H1 (cell line): ENCODE measurements at regions not wholly inside any gene's neighbourhood (a gene's known extent, or its start where the extent isn't known, plus 50 kb on each side); places are given as distances from the start of the nearest gene placed in this dataset.
"Not testable (repeated sequence)": the region's sequence is repeated elsewhere in the genome, so short reads cannot be mapped to it uniquely, and the experiment has no call there.

Experiments used
- CTCF ChIA-PET: fragments of 300-600 bp; sonication (Branson Sonifier 250); formaldehyde crosslinking; loops from one replicate; lab custom pipeline; 2021; ENCODE audit not compliant: partially characterized antibody; lab: Charles Lee
- POLR2A ChIA-PET: fragments of 300-600 bp; sonication (Branson Sonifier 250); formaldehyde crosslinking; loops from one replicate; lab custom pipeline; 2021; ENCODE audit warnings: inconsistent platforms; ENCODE audit not compliant: partially characterized antibody; lab: Charles Lee
- DNase-seq, 2 experiments: peaks; one replicate each; pipeline versions ENCODE4 v3.0.0 to v3.0.0-alpha.2; 2010 to 2022; ENCODE audit warnings: low spot score in 2 of 2, low read depth in 1 of 2, mixed read lengths in 1 of 2
- FAIRE-seq: peaks from 2 replicates; lab custom pipeline; 2011; peaks lifted over from hg19 to GRCh38; lab: Jason Lieb, UNC
- H2AFZ ChIP-seq: 2 replicates; pipeline ENCODE4 v1.8.1; 2012; ENCODE audit warnings: low read length, inconsistent platforms
- H2AK5ac ChIP-seq: 2 replicates; pipeline ENCODE4 v1.6.1; 2013; ENCODE audit warnings: low read depth, low read length
- H2BK120ac ChIP-seq: replicated peaks from 2 replicates; pipeline ENCODE3; 2013; ENCODE audit warnings: low read depth, low read length, inconsistent platforms
- H2BK12ac ChIP-seq: 2 replicates; pipeline ENCODE4 v1.6.1; 2013; ENCODE audit warnings: low read depth, low read length
- H2BK15ac ChIP-seq: 2 replicates; pipeline ENCODE4 v1.6.1; 2013; ENCODE audit warnings: low read length
- H2BK20ac ChIP-seq: 2 replicates; pipeline ENCODE4 v1.6.1; 2013; ENCODE audit warnings: low read length
- H2BK5ac ChIP-seq: 2 replicates; pipeline ENCODE4 v1.6.1; 2013; ENCODE audit warnings: low read depth, low read length
- H3K14ac ChIP-seq: 2 replicates; pipeline ENCODE4 v1.6.1; 2013; ENCODE audit warnings: inconsistent platforms; ENCODE audit not compliant: insufficient read length
- H3K18ac ChIP-seq: 2 replicates; pipeline ENCODE4 v1.6.1; 2013; ENCODE audit warnings: low read length; ENCODE audit errors: extremely low read depth
- H3K23ac ChIP-seq: 2 replicates; pipeline ENCODE4 v1.6.1; 2013; ENCODE audit warnings: inconsistent platforms; ENCODE audit not compliant: insufficient read length
- H3K23me2 ChIP-seq: 2 replicates; pipeline ENCODE4 v1.6.1; 2013; ENCODE audit warnings: low read depth, low read length
- H3K27ac ChIP-seq: 2 replicates; pipeline ENCODE4 v1.6.1; 2011; ENCODE audit warnings: low read depth, low read length, inconsistent platforms
- H3K27me3 ChIP-seq, 4 experiments: replicated peaks in 1 of 4; 1 replicate in 1 of 4; 2 replicates in 3 of 4; pipeline versions ENCODE4 v1.6.1 to v1.8.1; 2011 to 2013; ENCODE audit warnings: low read length in 3 of 4, mild to moderate bottlenecking in 3 of 4, inconsistent platforms in 2 of 4, mixed read lengths in 2 of 4, moderate library complexity in 1 of 4; ENCODE audit not compliant: control insufficient read depth in 3 of 4, insufficient read depth in 3 of 4; ENCODE audit errors: extremely low read depth in 1 of 4
- H3K36me3 ChIP-seq, 4 experiments: 2 replicates each; pipeline versions ENCODE4 v1.6.1 to v1.8.1; 2011 to 2013; ENCODE audit warnings: mild to moderate bottlenecking in 4 of 4, low read length in 3 of 4, moderate library complexity in 2 of 4, control low read depth in 1 of 4, inconsistent platforms in 1 of 4; ENCODE audit not compliant: insufficient read depth in 4 of 4, control insufficient read depth in 2 of 4
- H3K4ac ChIP-seq: replicated peaks from 2 replicates; pipeline ENCODE3; 2013; ENCODE audit warnings: low read length, low read depth, mixed read lengths, inconsistent platforms; ENCODE audit not compliant: insufficient read length
- H3K4me1 ChIP-seq, 4 experiments: replicated peaks in 1 of 4; 1 replicate in 1 of 4; 2 replicates in 3 of 4; pipeline versions ENCODE4 v1.6.1 to v1.8.1; 2011 to 2013; ENCODE audit warnings: low read length in 3 of 4, inconsistent platforms in 2 of 4, mixed read lengths in 1 of 4; ENCODE audit not compliant: insufficient read depth in 4 of 4, control insufficient read depth in 3 of 4
- H3K4me2 ChIP-seq, 2 experiments: 2 replicates each; pipeline versions ENCODE4 v1.6.1 to v1.8.1; 2011 to 2013; ENCODE audit warnings: low read depth in 2 of 2, low read length in 2 of 2, control low read depth in 1 of 2, inconsistent platforms in 1 of 2, mild to moderate bottlenecking in 1 of 2; ENCODE audit not compliant: insufficient read depth in 1 of 2
- H3K4me3 ChIP-seq, 4 experiments: fragments of 200-600, 300-600 bp in 1 of 4; sonication (generic), shearing (Covaris generic), sonication (Bioruptor Twin) in 1 of 4; 2 replicates each; pipeline versions ENCODE4 v1.5.1 to v1.8.1; 2011 to 2016; ENCODE audit warnings: low read length in 4 of 4, low read depth in 3 of 4, control low read depth in 2 of 4, inconsistent platforms in 2 of 4, mild to moderate bottlenecking in 2 of 4, mixed read lengths in 1 of 4, moderate library complexity in 1 of 4; ENCODE audit not compliant: insufficient read depth in 2 of 4; ENCODE audit errors: extremely low read depth in 1 of 4
- H3K56ac ChIP-seq: replicated peaks from 2 replicates; pipeline ENCODE3; 2013; ENCODE audit warnings: low read depth, mild to moderate bottlenecking, mixed read lengths, low read length, inconsistent platforms; ENCODE audit not compliant: insufficient read length
- H3K79me1 ChIP-seq: 2 replicates; pipeline ENCODE4 v1.6.1; 2013; ENCODE audit warnings: low read depth, low read length, control low read depth
- H3K79me2 ChIP-seq, 2 experiments: 2 replicates each; pipeline versions ENCODE4 v1.6.1 to v1.8.1; 2012 to 2013; ENCODE audit warnings: low read length in 2 of 2, mild to moderate bottlenecking in 2 of 2, inconsistent platforms in 1 of 2; ENCODE audit not compliant: insufficient read depth in 2 of 2, control insufficient read depth in 1 of 2
- H3K9ac ChIP-seq, 4 experiments: replicated peaks in 1 of 4; 1 replicate in 1 of 4; 2 replicates in 3 of 4; pipeline versions ENCODE4 v1.6.1 to v1.8.1; 2011 to 2013; ENCODE audit warnings: low read depth in 3 of 4, low read length in 3 of 4, control low read depth in 2 of 4, mild to moderate bottlenecking in 2 of 4, moderate library complexity in 2 of 4, inconsistent platforms in 1 of 4; ENCODE audit errors: extremely low read depth in 1 of 4
- H3K9me3 ChIP-seq, 2 experiments: 2 replicates each; pipeline versions ENCODE4 v1.6.1 to v1.8.1; 2012 to 2013; ENCODE audit warnings: mild to moderate bottlenecking in 2 of 2, moderate library complexity in 2 of 2, control low read depth in 1 of 2, inconsistent platforms in 1 of 2, low read depth in 1 of 2, low read length in 1 of 2, mixed read lengths in 1 of 2; ENCODE audit not compliant: insufficient read depth in 2 of 2
- H4K20me1 ChIP-seq, 2 experiments: replicated peaks in 1 of 2; 2 replicates each; pipeline versions ENCODE3 to v1.8.1; 2011 to 2013; ENCODE audit warnings: inconsistent platforms in 2 of 2, low read length in 2 of 2, mild to moderate bottlenecking in 1 of 2; ENCODE audit not compliant: insufficient read depth in 2 of 2, control insufficient read depth in 1 of 2
- H4K5ac ChIP-seq: 2 replicates; pipeline ENCODE4 v1.6.1; 2013; ENCODE audit warnings: low read length, low read depth, mixed read lengths, inconsistent platforms; ENCODE audit not compliant: insufficient read length
- H4K8ac ChIP-seq: 2 replicates; pipeline ENCODE4 v1.8.0; 2013; ENCODE audit warnings: mild to moderate bottlenecking, moderate library complexity, low read length, inconsistent platforms; ENCODE audit not compliant: insufficient read depth; ENCODE audit errors: extremely low read depth
- H4K91ac ChIP-seq: replicated peaks from 2 replicates; pipeline ENCODE3; 2013; ENCODE audit warnings: low read length, mixed read lengths, inconsistent platforms; ENCODE audit not compliant: insufficient read length
- ATF2 ChIP-seq: IDR thresholded peaks from 2 replicates; pipeline ENCODE4 v1.6.1; 2012; ENCODE audit warnings: low read length, inconsistent platforms
- WGBS, 2 experiments: shearing (Covaris generic) in 1 of 2; methylation state at CpG; one replicate each; pipeline versions ENCODE4 v1.1.6 to v1.1.7; 2013 to 2015; ENCODE audit warnings: low lambda C conversion rate in 2 of 2, mixed read lengths in 2 of 2, inconsistent platforms in 1 of 2, low coverage in 1 of 2, missing lambda C conversion rate in 1 of 2; ENCODE audit not compliant: insufficient replicate concordance in 2 of 2, insufficient coverage in 1 of 2, insufficient read length in 1 of 2; ENCODE audit errors: extremely low coverage in 1 of 2, missing lambda C conversion rate in 1 of 2; 5-methylcytosine and 5-hydroxymethylcytosine counted together

- no peak for TF ChIP-seq ATF2
Observed at GRCh38 chr14:34081101-34081575, 130.3 kb upstream of the EGLN3 start (continued).

GRCh38 chr14:34079643-34080042 is 128.8 kb upstream of the EGLN3 start:
- H3K23ac ChIP-seq, H4K20me1 ChIP-seq, H3K56ac ChIP-seq, H2AFZ ChIP-seq, FAIRE-seq, H3K4me2 ChIP-seq, H3K79me1 ChIP-seq, H3K27ac ChIP-seq, H3K14ac ChIP-seq, H2BK20ac ChIP-seq, H3K4me3 ChIP-seq, H3K36me3 ChIP-seq, H3K9me3 ChIP-seq, H3K4ac ChIP-seq, H3K27me3 ChIP-seq, H3K79me2 ChIP-seq, H2BK5ac ChIP-seq, H4K5ac ChIP-seq, H3K18ac ChIP-seq, H2BK15ac ChIP-seq, H2AK5ac ChIP-seq, H3K4me1 ChIP-seq, H3K23me2 ChIP-seq, H2BK120ac ChIP-seq, H4K8ac ChIP-seq, H4K91ac ChIP-seq, H2BK12ac ChIP-seq, POLR2A ChIA-PET, DNase-seq, H3K9ac ChIP-seq: not testable (repeated sequence)
- CTCF ChIA-PET, result interaction anchor here (2.3 to 2.9 kb wide), 2 partner anchors 19 to 231 kb away, joined by 6 to 9 read pairs; no protein-coding TSS in a partner anchor
- WGBS, 2 experiments, result 89% methylated on average over 1 of the region's 4 CpGs; no CpG with 5 or more reads in 1 of the 2 experiments
